ENCODE measurements at regions not wholly inside any gene's neighbourhood (a gene's known extent, or its start where the extent isn't known, plus 50 kb on each side); places are given as distances from the start of the nearest gene placed in this dataset.

- in situ Hi-C loops (cut with MboI; ENCODE audit: low pct_unique_long_range_greater_than_20kb, low sequenced_read_pairs, unreplicated experiment) = no loop called here
- no peak for DNase-seq (ENCODE audit: low spot score)
- TF ChIP-seq, protein P1, sequence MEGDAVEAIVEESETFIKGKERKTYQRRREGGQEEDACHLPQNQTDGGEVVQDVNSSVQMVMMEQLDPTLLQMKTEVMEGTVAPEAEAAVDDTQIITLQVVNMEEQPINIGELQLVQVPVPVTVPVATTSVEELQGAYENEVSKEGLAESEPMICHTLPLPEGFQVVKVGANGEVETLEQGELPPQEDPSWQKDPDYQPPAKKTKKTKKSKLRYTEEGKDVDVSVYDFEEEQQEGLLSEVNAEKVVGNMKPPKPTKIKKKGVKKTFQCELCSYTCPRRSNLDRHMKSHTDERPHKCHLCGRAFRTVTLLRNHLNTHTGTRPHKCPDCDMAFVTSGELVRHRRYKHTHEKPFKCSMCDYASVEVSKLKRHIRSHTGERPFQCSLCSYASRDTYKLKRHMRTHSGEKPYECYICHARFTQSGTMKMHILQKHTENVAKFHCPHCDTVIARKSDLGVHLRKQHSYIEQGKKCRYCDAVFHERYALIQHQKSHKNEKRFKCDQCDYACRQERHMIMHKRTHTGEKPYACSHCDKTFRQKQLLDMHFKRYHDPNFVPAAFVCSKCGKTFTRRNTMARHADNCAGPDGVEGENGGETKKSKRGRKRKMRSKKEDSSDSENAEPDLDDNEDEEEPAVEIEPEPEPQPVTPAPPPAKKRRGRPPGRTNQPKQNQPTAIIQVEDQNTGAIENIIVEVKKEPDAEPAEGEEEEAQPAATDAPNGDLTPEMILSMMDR (IDR thresholded peaks at IDR 0.05; ENCODE audit: extremely low read depth, insufficient read depth, missing control alignments) = no peak
These were observed 497.2 kb downstream of the BUD13 start for GRCh38 chr11:116275635-116276034.

DNA sequence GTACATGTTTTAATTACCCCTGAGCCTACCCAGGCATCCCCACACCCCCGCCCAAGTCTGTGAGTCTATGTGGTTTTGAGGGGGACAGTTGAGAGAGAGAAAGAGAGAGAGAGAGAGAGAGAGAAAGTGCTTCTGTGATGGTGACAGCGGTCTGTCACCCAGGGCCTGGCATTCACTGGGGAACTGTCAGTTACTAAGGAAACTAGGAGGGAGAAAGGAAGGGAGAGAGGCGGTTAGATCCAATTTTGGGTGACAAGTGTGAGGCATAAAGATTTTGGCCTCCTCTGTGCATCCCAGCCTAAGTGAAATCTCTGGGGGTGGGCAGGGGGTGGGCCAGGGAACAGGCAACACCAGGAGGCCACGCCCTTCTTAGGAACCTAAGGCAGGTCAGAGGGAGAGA lies 498.3 kb downstream of the BUD13 start:
- in situ Hi-C loops (cut with MboI; ENCODE audit: low pct_unique_long_range_greater_than_20kb, low sequenced_read_pairs, unreplicated experiment) = loop anchor here (25.0 kb wide), 1 partner anchor 937 kb away; no protein-coding TSS in a partner anchor
- TF ChIP-seq, protein P1 (IDR thresholded peaks at IDR 0.05; ENCODE audit: extremely low read depth, insufficient read depth, missing control alignments) = no peak
- no peak for DNase-seq (ENCODE audit: low spot score)

DNA sequence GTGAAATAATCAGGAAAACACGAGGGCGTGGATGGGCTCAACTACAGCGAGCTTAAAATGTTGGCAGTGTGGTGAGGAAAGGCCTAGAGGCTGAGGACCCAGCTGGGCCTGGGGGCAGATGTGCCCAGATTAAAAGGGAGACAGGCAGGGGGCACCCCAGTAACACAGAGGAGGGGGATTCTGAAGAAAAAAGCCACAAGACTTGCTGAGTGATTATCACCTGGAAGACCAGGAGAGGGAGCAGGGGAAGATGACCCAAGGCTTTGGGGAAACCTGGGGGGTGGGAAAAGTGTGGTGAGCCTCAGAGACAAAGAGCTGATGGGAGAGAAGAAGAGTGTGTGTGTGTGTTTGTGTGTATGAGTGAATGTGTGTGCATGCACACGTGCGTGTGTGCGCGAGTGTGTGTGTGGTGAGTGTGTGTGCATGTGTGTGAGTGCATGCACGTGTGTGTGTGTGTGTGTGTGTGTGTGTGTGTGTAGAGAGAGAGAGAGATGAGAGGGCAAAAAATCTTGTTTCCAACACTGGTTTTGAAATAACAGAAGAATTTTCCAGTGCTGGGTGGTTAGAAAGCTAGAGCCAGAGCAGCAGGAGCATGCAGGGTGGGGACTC lies 500.5 kb downstream of the BUD13 start:
- DNase-seq (ENCODE audit: low spot score) = no peak

DNA sequence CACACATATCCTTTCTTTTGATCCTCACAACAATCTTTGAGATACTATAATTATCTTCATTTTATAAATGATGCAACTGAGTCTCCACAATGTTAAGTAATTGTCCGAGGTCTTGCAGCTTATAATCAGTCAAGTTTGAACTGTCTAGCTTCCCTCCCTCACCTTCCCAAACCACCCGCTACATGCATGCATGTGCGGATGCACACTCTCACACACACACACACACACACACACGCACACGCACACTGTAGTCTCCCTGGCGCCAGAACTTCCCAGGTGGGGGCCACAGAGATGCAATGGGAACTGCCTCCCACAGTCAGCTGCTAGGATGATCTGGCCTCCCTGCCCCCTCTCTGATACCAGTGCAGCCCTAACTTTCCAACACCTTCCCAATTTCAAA lies 501.3 kb downstream of the BUD13 start:
- TF ChIP-seq, protein P1 (IDR thresholded peaks at IDR 0.05; ENCODE audit: extremely low read depth, insufficient read depth, missing control alignments) = no peak
- in situ Hi-C loops (cut with MboI; ENCODE audit: low pct_unique_long_range_greater_than_20kb, low sequenced_read_pairs, unreplicated experiment) = loop anchor here (25.0 kb wide), 1 partner anchor 934 kb away; no protein-coding TSS in a partner anchor
- DNase-seq (ENCODE audit: low spot score) = no peak

More for the DNA sequence above, 500.5 kb downstream of the BUD13 start:
- in situ Hi-C loops (cut with MboI; ENCODE audit: low pct_unique_long_range_greater_than_20kb, low sequenced_read_pairs, unreplicated experiment) = loop anchor here (25.0 kb wide), 1 partner anchor 935 kb away; no protein-coding TSS in a partner anchor
- TF ChIP-seq, protein P1 (IDR thresholded peaks at IDR 0.05; ENCODE audit: extremely low read depth, insufficient read depth, missing control alignments) = no peak

- no peak for DNase-seq (ENCODE audit: low spot score)
- in situ Hi-C loops (cut with MboI; ENCODE audit: low pct_unique_long_range_greater_than_20kb, low sequenced_read_pairs, unreplicated experiment) = loop anchor here (25.0 kb wide), 1 partner anchor 930 kb away; no protein-coding TSS in a partner anchor
- TF ChIP-seq, protein P1 (IDR thresholded peaks at IDR 0.05; ENCODE audit: extremely low read depth, insufficient read depth, missing control alignments) = no peak
These were observed 505.6 kb downstream of the BUD13 start for GRCh38 chr11:116267146-116267545.

DNA sequence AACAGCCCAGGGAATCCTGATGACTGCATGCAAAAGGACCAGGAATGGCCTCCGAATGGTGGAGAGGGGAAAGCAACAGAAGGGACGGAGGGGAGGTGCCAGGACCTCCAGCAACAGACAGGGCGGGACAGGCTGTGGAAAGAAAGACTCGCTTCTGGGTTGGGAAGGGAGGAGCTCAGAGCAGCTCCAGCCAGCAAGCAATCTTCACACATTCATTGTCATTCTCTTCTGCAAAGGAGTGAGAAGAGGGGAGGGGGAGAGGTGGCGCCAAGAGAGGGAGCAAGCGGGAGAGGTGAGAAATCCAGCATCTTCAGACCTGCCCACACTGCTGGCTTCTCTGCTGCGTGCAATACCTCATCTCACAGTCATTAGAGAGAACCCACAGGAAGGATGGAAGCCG lies 509.0 kb downstream of the BUD13 start:
- in situ Hi-C loops (cut with MboI; ENCODE audit: low pct_unique_long_range_greater_than_20kb, low sequenced_read_pairs, unreplicated experiment) = loop anchor here (25.0 kb wide), 1 partner anchor 926 kb away; no protein-coding TSS in a partner anchor
- no peak for DNase-seq (ENCODE audit: low spot score)
- TF ChIP-seq, protein P1 (IDR thresholded peaks at IDR 0.05; ENCODE audit: extremely low read depth, insufficient read depth, missing control alignments) = no peak

Data from GM13977 (cell line).